ACHN (cell line): ENCODE measurements at regions not wholly inside any gene's neighbourhood (a gene's known extent, or its start where the extent isn't known, plus 50 kb on each side); places are given as distances from the start of the nearest gene placed in this dataset.

Source experiments
- DNase-seq: peaks from one replicate; pipeline ENCODE4 v3.0.0-alpha.2; 2015
- in situ Hi-C: cut with HindIII; loops from 2 replicates; pipeline ENCODE4 v1.10.0; 2017; ENCODE audit warnings: low sequenced_read_pairs, low pct_ligation_motif_present, low pct_unique_long_range_greater_than_20kb

- in situ Hi-C loops = no loop called here
- peak; percentile 24 for DNase-seq
Observed at GRCh38 chr5:56543441-56544388, 271.6 kb upstream of the MAP3K1 start.

GRCh38 chr5:56540266-56540665 is 275.1 kb upstream of the MAP3K1 start:
- in situ Hi-C loops = no loop called here
- no peak for DNase-seq

DNA sequence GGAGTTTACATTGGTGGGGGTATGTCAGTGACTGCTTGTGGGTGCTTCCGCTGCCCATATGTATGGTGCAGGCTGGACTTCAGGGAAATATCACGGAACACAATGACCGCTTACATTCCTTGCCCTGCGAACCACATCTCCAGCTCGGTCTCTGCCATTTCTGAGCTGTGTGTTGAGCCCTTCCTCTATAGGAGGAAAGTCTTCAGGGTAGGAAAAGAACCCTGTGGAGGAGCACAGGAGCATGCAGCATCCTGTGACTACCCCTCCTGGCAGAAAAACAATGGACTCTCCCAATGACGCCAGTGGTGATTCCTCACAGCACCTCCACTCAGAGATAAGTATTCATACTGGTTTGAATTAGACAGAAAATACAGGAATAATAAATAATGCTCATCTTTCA is 276.8 kb upstream of the MAP3K1 start:
- DNase-seq = no peak
- in situ Hi-C loops = no loop called here

DNA sequence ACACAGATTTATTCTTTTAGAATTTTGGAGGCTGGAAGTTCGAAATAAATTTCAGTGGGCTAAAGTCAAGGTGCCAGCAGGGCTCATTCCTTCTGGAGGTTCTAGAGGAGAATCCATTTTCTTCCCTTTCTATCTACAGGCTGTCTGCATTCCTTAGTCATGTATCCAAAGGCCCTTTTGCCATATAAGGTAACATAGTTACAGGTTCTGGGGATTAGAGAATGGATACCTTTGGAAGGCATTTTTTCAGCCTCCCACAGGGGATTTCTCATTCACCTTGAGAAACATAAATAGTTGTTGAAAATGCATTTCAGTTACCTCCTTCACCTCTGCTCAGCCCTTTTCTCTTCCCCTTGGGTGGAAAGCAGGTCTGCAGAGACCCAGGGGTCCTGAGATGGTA is 280.0 kb upstream of the MAP3K1 start:
- peak; percentile 10 for DNase-seq
- in situ Hi-C loops = no loop called here

- DNase-seq = peak; percentile 35
- in situ Hi-C loops = no loop called here
Observed at GRCh38 chr5:56534102-56534829, 281.1 kb upstream of the MAP3K1 start.

GRCh38 chr5:56532466-56532865 is 282.9 kb upstream of the MAP3K1 start:
- no peak for DNase-seq
- in situ Hi-C loops = no loop called here

DNA sequence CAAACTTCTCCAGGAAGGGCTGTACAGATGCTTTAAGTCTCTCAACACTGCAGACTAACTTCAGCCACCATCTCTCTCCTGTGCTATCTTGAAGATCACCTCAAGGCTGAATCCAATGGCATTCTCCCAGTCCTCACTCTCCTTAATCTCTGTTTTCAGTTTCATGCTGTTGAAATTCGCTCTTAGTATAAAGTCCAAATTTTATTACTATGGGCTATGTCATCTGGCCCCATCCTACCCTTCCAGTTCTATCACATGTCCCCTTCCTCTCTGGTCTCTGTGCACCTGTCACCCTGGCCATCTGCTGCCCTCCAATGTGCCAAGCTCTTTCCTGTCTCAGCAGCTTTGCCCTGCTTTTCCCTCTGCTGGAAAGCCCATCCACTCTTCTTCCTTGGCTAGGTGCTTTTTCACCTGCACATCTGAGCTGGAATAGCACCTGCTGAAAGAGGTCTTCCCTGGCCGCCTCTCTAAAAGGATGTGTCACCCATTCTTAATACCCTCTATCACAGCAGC is 284.7 kb upstream of the MAP3K1 start:
- no peak for DNase-seq
- in situ Hi-C loops = no loop called here

- DNase-seq = no peak
- in situ Hi-C loops = no loop called here
Observed at GRCh38 chr5:56529666-56530430, 285.5 kb upstream of the MAP3K1 start.

GRCh38 chr5:56527174-56527573 is 288.2 kb upstream of the MAP3K1 start:
- no peak for DNase-seq
- in situ Hi-C loops = no loop called here

DNA sequence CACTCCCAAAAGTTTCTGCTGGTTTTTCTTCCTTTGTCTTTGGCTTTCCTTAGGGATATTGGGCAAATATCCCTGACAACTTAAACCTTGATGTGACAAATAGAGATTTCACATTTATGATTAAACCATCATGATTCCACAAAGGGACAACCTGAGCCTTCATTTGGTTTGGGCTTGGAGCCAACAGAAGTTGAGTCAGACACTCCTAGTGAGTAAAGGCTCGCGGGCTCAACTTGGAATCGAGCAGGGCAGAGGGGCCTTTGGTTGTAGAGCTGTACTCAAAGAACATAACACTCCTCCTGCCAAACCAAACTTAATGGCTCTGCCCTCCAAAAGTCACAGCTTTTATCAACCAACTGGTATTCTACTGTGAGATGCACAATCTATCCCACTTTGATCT is 290.2 kb upstream of the MAP3K1 start:
- DNase-seq = peak; percentile 48
- in situ Hi-C loops = no loop called here

GRCh38 chr5:56523790-56524575 is 290.9 kb upstream of the ANKRD55 start:
- in situ Hi-C loops = no loop called here
- no peak for DNase-seq

DNA sequence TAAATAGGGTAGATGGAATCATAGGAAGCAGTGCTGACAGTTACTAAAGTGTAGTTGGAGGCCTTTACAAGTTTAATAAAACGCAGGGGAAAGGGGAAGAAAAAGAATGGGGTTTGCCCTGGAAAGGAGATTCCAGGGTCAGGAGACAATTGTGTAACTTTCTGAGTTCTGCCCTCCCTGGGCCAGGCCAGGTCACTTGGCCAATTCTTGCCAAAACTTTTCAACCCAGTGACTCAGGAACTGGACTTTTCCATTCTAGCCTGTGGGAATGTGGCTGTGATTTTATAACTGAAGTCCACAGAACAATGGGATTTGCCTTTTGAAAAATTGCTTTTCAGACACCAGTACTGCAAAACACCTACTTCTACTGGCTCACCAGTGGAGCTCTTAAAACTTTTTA is 289.8 kb upstream of the ANKRD55 start:
- no peak for DNase-seq
- in situ Hi-C loops = no loop called here

DNA sequence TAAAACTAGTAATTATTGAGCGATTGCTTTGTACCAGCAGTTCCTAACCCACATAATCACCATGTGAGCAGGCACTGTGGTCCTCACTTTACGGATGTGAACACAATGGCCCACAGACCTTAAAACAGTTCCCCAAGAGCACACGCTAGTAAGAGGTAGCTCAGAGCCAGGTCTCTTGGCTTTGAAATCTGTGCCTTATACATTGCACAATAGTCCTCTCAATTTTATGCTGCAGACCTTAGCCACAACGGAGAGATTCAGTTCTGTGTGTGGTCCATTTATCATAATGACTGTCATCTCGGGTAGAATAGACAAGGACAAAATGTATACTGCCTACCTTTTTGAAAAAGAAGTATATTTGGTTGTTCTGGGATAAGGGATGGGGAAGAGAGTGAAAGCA is 289.0 kb upstream of the ANKRD55 start:
- no peak for DNase-seq
- in situ Hi-C loops = no loop called here

- in situ Hi-C loops = no loop called here
- no peak for DNase-seq
Observed at GRCh38 chr5:56520986-56521730, 288.0 kb upstream of the ANKRD55 start.

- DNase-seq = no peak
- in situ Hi-C loops = no loop called here
Observed at GRCh38 chr5:56518820-56519219, 285.7 kb upstream of the ANKRD55 start.

DNA sequence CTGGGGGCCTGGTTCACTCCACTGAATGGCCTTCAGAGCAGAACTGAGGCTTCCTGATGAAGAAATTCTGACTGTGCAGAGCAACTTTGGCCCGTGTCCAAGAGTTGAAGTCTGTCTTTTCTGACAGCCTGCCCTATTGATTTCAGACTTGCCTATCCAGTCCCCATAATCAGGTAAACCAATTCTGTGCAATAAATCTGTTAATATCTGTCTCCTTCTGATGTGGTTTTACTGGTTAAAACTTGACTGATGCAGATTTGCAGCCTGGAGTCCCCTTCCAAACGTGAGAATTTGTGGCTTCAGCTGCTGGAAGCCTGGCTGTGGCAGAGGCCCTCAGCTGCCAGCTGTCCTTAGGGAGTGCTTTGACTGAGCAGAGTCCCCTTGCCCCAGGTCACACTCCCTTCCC is 283.9 kb upstream of the ANKRD55 start:
- no peak for DNase-seq
- in situ Hi-C loops = no loop called here

GRCh38 chr5:56516441-56516840 is 283.3 kb upstream of the ANKRD55 start:
- in situ Hi-C loops = no loop called here
- no peak for DNase-seq

DNA sequence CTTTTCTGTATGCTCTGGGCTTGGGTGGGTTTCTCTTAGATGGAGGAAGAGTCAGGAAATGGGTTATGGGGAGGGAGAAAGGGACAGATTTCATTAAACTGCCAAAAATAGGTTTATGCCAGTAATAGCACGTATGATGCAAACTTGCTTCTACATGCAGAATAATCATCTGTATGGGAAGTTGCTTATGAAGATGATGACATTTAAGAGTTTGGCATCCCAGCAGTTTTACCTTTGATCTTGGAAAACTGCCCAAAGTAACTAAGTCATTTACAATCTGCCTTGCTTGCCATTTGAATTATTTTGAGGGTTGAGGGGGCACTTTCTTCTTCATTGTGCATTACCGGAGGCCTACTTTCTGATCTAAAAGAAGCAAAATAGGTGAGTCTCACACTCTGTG is 282.9 kb upstream of the ANKRD55 start:
- in situ Hi-C loops = no loop called here
- DNase-seq = no peak
